ENCODE measurements at regions not wholly inside any gene's neighbourhood (a gene's known extent, or its start where the extent isn't known, plus 50 kb on each side); places are given as distances from the start of the nearest gene placed in this dataset.
"Not testable (repeated sequence)": the region's sequence is repeated elsewhere in the genome, so short reads cannot be mapped to it uniquely, and the experiment has no call there.

GRCh38 chr1:234787011-234787584 is 177.1 kb upstream of the IRF2BP2 start:
- H3K79me2 ChIP-seq (ENCODE audit: insufficient read depth, low read length); H3K4me1 ChIP-seq (ENCODE audit: control insufficient read depth in 1 of 2, insufficient read depth in 2 of 2, low read length in 2 of 2); H4K20me1 ChIP-seq (ENCODE audit: insufficient read depth, low read length); H3K27me3 Mint-ChIP-seq (ENCODE audit: low read depth in 3 of 3); H3K4me1 Mint-ChIP-seq; H3K27ac Mint-ChIP-seq; H3K9ac ChIP-seq (ENCODE audit: insufficient read depth, low read length, poor library complexity, severe bottlenecking); H3K9me3 Mint-ChIP-seq; H3K4me2 ChIP-seq (replicated peaks; ENCODE audit: extremely low read depth, low read length, poor library complexity, severe bottlenecking); H3K27ac ChIP-seq (ENCODE audit: low read depth in 1 of 2, low read length in 2 of 2); H3K36me3 Mint-ChIP-seq; H3K4me3 Mint-ChIP-seq; DNase-seq; H3K4me3 ChIP-seq (replicated peaks in 1 of 3; ENCODE audit: low read depth in 2 of 3, low read length in 3 of 3); intact Hi-C loops (cut with micrococcal nuclease); H2AFZ ChIP-seq (ENCODE audit: insufficient read depth, low read depth, low read length, poor library complexity, severe bottlenecking); H3K27me3 ChIP-seq (ENCODE audit: control insufficient read depth in 2 of 2, insufficient read depth in 2 of 2, low read length in 2 of 2); H3K36me3 ChIP-seq (replicated peaks in 1 of 2; ENCODE audit: control insufficient read depth in 1 of 2, insufficient read depth in 2 of 2, low read length in 2 of 2); H3K9me3 ChIP-seq (replicated peaks in 1 of 2; ENCODE audit: control insufficient read depth in 1 of 2, insufficient read depth in 1 of 2, low read length in 2 of 2): not testable (repeated sequence)
- WGBS (ENCODE audit: insufficient coverage) = 77% methylated on average over 4 of the region's 8 CpGs

DNA sequence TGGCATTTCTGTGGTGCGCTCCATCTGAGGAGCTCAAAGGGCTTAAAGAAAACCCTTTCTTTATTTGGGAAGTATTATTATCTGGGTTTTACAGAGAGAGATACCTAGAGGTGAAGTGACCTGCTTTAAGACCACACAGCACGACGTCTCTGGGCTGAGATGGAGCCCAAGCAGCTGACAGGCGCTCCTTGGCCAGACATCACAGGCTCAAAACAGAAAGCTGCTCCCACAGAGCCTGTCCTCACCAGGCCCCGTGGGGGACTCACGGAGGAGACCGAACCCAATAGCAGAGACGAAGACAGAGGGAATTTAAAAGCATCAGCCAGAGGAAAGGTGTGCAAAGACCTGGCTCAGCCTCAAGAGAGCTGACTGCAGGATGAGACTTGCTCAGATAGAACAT is 175.9 kb upstream of the IRF2BP2 start:
- H3K27me3 ChIP-seq (ENCODE audit: control insufficient read depth in 2 of 2, insufficient read depth in 2 of 2, low read length in 2 of 2); H3K4me3 Mint-ChIP-seq; H3K4me1 ChIP-seq (ENCODE audit: control insufficient read depth in 1 of 2, insufficient read depth in 2 of 2, low read length in 2 of 2); H2AFZ ChIP-seq (ENCODE audit: insufficient read depth, low read depth, low read length, poor library complexity, severe bottlenecking); H3K27ac Mint-ChIP-seq; H3K27ac ChIP-seq (ENCODE audit: low read depth in 1 of 2, low read length in 2 of 2); H3K79me2 ChIP-seq (ENCODE audit: insufficient read depth, low read length); DNase-seq; intact Hi-C loops (cut with micrococcal nuclease); H3K36me3 ChIP-seq (replicated peaks in 1 of 2; ENCODE audit: control insufficient read depth in 1 of 2, insufficient read depth in 2 of 2, low read length in 2 of 2); H3K4me2 ChIP-seq (replicated peaks; ENCODE audit: extremely low read depth, low read length, poor library complexity, severe bottlenecking); H3K4me3 ChIP-seq (replicated peaks in 1 of 3; ENCODE audit: low read depth in 2 of 3, low read length in 3 of 3); H4K20me1 ChIP-seq (ENCODE audit: insufficient read depth, low read length); H3K36me3 Mint-ChIP-seq; H3K9me3 ChIP-seq (replicated peaks in 1 of 2; ENCODE audit: control insufficient read depth in 1 of 2, insufficient read depth in 1 of 2, low read length in 2 of 2); H3K9ac ChIP-seq (ENCODE audit: insufficient read depth, low read length, poor library complexity, severe bottlenecking); H3K27me3 Mint-ChIP-seq (ENCODE audit: low read depth in 3 of 3); H3K9me3 Mint-ChIP-seq; H3K4me1 Mint-ChIP-seq: not testable (repeated sequence)
- WGBS (ENCODE audit: insufficient coverage) = no CpG with 5 or more reads among the region's 8 CpGs

DNA sequence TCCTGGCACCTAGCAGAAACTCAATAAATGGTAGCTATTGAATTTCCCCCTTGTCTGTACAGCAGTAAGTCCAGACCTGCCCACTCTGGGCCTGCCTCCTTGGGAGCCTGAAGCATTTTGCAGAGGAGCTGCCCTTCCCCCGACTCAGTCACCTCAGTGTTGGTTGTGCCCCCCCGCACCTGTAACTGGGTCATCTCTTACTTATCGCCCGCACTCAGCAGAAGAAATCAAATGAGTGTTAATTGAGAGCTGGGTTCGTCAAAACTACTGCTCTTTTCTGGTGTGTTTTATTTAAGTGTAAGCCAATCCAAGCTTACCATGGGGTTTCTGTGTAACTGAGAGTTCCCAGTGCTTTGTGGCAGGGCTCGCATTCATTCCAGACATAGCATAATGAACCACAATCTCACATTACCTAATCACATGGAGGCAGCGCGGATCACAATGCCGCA is 175.5 kb upstream of the IRF2BP2 start:
- DNase-seq; intact Hi-C loops (cut with micrococcal nuclease): not testable (repeated sequence)

DNA sequence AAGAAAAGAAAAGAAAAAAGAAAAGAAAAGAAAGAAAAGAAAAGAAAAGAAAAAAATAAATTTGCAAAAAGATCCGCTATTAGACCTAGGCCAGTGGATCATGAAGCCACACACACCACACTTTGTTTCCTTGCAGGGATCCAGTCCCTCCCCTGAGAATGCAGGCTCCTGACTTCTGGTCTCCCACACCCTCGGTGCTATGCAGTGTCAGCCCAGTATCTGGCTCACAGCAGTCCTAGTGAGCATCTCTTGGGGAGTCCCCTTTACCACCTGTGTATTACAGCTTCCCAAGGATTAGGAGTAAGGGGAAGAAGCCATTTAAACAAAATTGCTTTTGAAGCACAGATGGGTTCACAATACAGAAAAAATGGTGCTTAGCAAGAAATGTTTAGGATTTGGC is 174.1 kb upstream of the IRF2BP2 start:
- H3K27me3 Mint-ChIP-seq (ENCODE audit: low read depth in 3 of 3) = not testable (repeated sequence)

More for the DNA sequence above, 175.5 kb upstream of the IRF2BP2 start:
- H3K9me3 Mint-ChIP-seq; H3K27me3 Mint-ChIP-seq (ENCODE audit: low read depth in 3 of 3); H2AFZ ChIP-seq (ENCODE audit: insufficient read depth, low read depth, low read length, poor library complexity, severe bottlenecking); H3K4me1 ChIP-seq (ENCODE audit: control insufficient read depth in 1 of 2, insufficient read depth in 2 of 2, low read length in 2 of 2); H3K4me2 ChIP-seq (replicated peaks; ENCODE audit: extremely low read depth, low read length, poor library complexity, severe bottlenecking); H4K20me1 ChIP-seq (ENCODE audit: insufficient read depth, low read length); H3K4me3 ChIP-seq (replicated peaks in 1 of 3; ENCODE audit: low read depth in 2 of 3, low read length in 3 of 3); H3K79me2 ChIP-seq (ENCODE audit: insufficient read depth, low read length); H3K9ac ChIP-seq (ENCODE audit: insufficient read depth, low read length, poor library complexity, severe bottlenecking); H3K9me3 ChIP-seq (replicated peaks in 1 of 2; ENCODE audit: control insufficient read depth in 1 of 2, insufficient read depth in 1 of 2, low read length in 2 of 2); H3K4me1 Mint-ChIP-seq; H3K27ac ChIP-seq (ENCODE audit: low read depth in 1 of 2, low read length in 2 of 2); H3K27me3 ChIP-seq (ENCODE audit: control insufficient read depth in 2 of 2, insufficient read depth in 2 of 2, low read length in 2 of 2); H3K36me3 ChIP-seq (replicated peaks in 1 of 2; ENCODE audit: control insufficient read depth in 1 of 2, insufficient read depth in 2 of 2, low read length in 2 of 2); H3K4me3 Mint-ChIP-seq; H3K27ac Mint-ChIP-seq; H3K36me3 Mint-ChIP-seq: not testable (repeated sequence)
- no CpG with 5 or more reads among the region's 9 CpGs for WGBS (ENCODE audit: insufficient coverage)

More for the DNA sequence above, 174.1 kb upstream of the IRF2BP2 start:
- H2AFZ ChIP-seq (ENCODE audit: insufficient read depth, low read depth, low read length, poor library complexity, severe bottlenecking); H3K79me2 ChIP-seq (ENCODE audit: insufficient read depth, low read length); H3K4me3 ChIP-seq (replicated peaks in 1 of 3; ENCODE audit: low read depth in 2 of 3, low read length in 3 of 3); intact Hi-C loops (cut with micrococcal nuclease); H3K4me3 Mint-ChIP-seq; H4K20me1 ChIP-seq (ENCODE audit: insufficient read depth, low read length); H3K27me3 ChIP-seq (ENCODE audit: control insufficient read depth in 2 of 2, insufficient read depth in 2 of 2, low read length in 2 of 2); H3K4me1 Mint-ChIP-seq; H3K4me2 ChIP-seq (replicated peaks; ENCODE audit: extremely low read depth, low read length, poor library complexity, severe bottlenecking); H3K36me3 ChIP-seq (replicated peaks in 1 of 2; ENCODE audit: control insufficient read depth in 1 of 2, insufficient read depth in 2 of 2, low read length in 2 of 2); H3K9ac ChIP-seq (ENCODE audit: insufficient read depth, low read length, poor library complexity, severe bottlenecking); H3K27ac Mint-ChIP-seq; H3K9me3 Mint-ChIP-seq; H3K9me3 ChIP-seq (replicated peaks in 1 of 2; ENCODE audit: control insufficient read depth in 1 of 2, insufficient read depth in 1 of 2, low read length in 2 of 2); DNase-seq; H3K4me1 ChIP-seq (ENCODE audit: control insufficient read depth in 1 of 2, insufficient read depth in 2 of 2, low read length in 2 of 2); H3K27ac ChIP-seq (ENCODE audit: low read depth in 1 of 2, low read length in 2 of 2); H3K36me3 Mint-ChIP-seq: not testable (repeated sequence)
- no CpG with 5 or more reads among the region's 2 CpGs for WGBS (ENCODE audit: insufficient coverage)

Data from CD14-positive monocyte (primary cell).